ENCODE measurements at regions not wholly inside any gene's neighbourhood (a gene's known extent, or its start where the extent isn't known, plus 50 kb on each side); places are given as distances from the start of the nearest gene placed in this dataset.

GRCh38 chr4:13036841-13037240 is 447.3 kb downstream of the RAB28 start:
- Histone ChIP-seq H3K4me1 (ENCODE audit: control extremely low read depth in 1 of 4, control insufficient read depth in 4 of 4, insufficient read depth in 4 of 4, low read length in 3 of 4) (no peaks in the 10 kb centered on the region), H3K27me3 (replicated peaks in 2 of 5; ENCODE audit: control insufficient read depth in 4 of 5, insufficient read depth in 5 of 5, low read length in 4 of 5) (no peaks in the 10 kb centered on the region), H3K36me3 (ENCODE audit: control insufficient read depth in 4 of 4, insufficient read depth in 4 of 4, low read length in 3 of 4) (no peaks in the 10 kb centered on the region), H3K9me3 (ENCODE audit: control extremely low read depth in 1 of 5, control insufficient read depth in 4 of 5, insufficient read depth in 2 of 5, low read depth in 1 of 5, low read length in 4 of 5) (peaks cover 0 to 3% (median 0%) of the 10 kb centered on the region in 5 experiments), H3K4me3 (ENCODE audit: control insufficient read depth in 1 of 7, extremely low read depth in 1 of 7, insufficient read depth in 4 of 7, low read depth in 2 of 7, low read length in 6 of 7) (no peak overlapping the region), H3K27ac (ENCODE audit: insufficient read depth in 1 of 2, low read depth in 1 of 2, low read length in 2 of 2, poor library complexity in 1 of 2, severe bottlenecking in 2 of 2) (no peak overlapping the region)
- POLR2A ChIA-PET, result no interaction called here
- WGBS (ENCODE audit: insufficient coverage), result 93% methylated on average over 2 of the region's 3 CpGs
- no peak for DNase-seq
- CTCF ChIA-PET, result no interaction called here

DNA sequence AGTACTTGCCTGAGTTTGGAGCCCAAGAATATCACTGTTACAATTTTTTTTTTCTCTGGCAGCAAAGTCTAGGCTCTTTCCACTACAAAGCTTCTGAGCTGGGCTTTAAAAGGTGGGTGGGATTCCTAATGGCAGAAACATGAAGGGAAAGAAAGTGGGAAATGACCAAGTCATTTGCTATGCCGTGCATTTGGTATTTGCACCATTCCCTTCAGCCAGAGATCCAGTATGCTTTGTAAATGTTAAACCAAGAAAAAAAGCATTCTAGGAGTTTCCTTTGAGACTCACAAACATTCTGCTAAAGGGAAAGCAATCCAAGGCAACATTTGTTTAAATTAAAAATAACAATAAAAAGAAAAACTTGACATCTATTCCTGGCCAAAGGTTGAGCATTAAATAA is 451.2 kb downstream of the RAB28 start:
- Histone ChIP-seq H3K9me3 (ENCODE audit: control extremely low read depth in 1 of 5, control insufficient read depth in 4 of 5, insufficient read depth in 2 of 5, low read depth in 1 of 5, low read length in 4 of 5) (peaks cover 0 to 3% (median 0%) of the 10 kb centered on the region in 5 experiments), H3K27me3 (replicated peaks in 2 of 5; ENCODE audit: control insufficient read depth in 4 of 5, insufficient read depth in 5 of 5, low read length in 4 of 5) (no peaks in the 10 kb centered on the region), H3K36me3 (ENCODE audit: control insufficient read depth in 4 of 4, insufficient read depth in 4 of 4, low read length in 3 of 4) (no peaks in the 10 kb centered on the region), H3K4me1 (ENCODE audit: control extremely low read depth in 1 of 4, control insufficient read depth in 4 of 4, insufficient read depth in 4 of 4, low read length in 3 of 4) (no peaks in the 10 kb centered on the region), H3K27ac (ENCODE audit: insufficient read depth in 1 of 2, low read depth in 1 of 2, low read length in 2 of 2, poor library complexity in 1 of 2, severe bottlenecking in 2 of 2) (no peak overlapping the region), H3K4me3 (ENCODE audit: control insufficient read depth in 1 of 7, extremely low read depth in 1 of 7, insufficient read depth in 4 of 7, low read depth in 2 of 7, low read length in 6 of 7) (no peak overlapping the region)
- ChIA-PET CTCF (no interaction called here), POLR2A (no interaction called here)
- WGBS (ENCODE audit: insufficient coverage), result 83% methylated on average over 1 of the region's 1 CpG
- no peak for DNase-seq

DNA sequence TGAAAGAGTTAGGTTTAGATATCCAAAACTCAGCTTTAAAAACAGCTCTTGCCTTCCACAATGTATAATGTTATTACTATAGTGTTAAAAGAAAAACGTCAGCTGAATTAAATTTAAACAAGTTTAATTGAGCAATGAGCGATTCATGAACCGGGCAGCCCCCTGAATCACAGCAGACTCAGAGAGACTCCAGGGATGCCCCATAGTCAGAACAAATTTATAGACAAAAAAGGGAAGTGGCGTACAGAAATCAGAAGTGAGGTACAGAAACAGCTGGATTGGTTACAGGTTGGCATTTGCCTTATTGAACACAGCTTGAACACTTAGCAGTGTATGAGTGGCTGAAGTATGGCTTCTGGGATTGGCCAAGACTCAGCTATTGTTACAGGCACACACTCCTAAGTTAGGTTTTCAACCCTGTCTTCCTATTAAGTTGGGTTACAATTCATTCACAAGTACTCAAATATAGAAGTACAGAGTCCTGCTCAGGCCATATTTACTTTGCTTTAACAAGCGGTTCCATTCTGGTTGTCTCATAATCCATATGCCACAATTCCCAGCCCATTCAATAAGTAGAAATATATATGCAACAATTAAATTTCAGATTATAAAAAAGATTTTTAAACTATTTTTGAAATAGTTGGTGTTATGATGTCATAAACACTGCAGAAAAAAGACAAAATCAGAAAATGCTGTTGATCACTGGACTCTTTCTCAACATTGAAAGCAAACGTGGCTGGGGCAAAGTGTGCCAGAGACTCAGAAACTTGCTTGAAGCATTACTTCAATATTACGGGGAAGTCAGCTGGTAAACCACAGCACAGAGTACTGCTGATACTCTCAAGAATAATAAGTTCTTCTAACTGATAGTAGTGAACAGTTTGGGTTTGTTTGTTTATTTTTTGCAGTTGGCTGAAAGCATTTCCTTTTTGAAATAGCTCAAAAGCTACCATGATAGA is 459.7 kb downstream of the RAB28 start:
- Histone ChIP-seq H3K27ac (ENCODE audit: insufficient read depth in 1 of 2, low read depth in 1 of 2, low read length in 2 of 2, poor library complexity in 1 of 2, severe bottlenecking in 2 of 2) (no peak overlapping the region), H3K4me1 (ENCODE audit: control extremely low read depth in 1 of 4, control insufficient read depth in 4 of 4, insufficient read depth in 4 of 4, low read length in 3 of 4) (no peaks in the 10 kb centered on the region), H3K9me3 (ENCODE audit: control extremely low read depth in 1 of 5, control insufficient read depth in 4 of 5, insufficient read depth in 2 of 5, low read depth in 1 of 5, low read length in 4 of 5) (peaks cover 0 to 1% (median 0%) of the 10 kb centered on the region in 5 experiments), H3K36me3 (ENCODE audit: control insufficient read depth in 4 of 4, insufficient read depth in 4 of 4, low read length in 3 of 4) (no peaks in the 10 kb centered on the region), H3K4me3 (ENCODE audit: control insufficient read depth in 1 of 7, extremely low read depth in 1 of 7, insufficient read depth in 4 of 7, low read depth in 2 of 7, low read length in 6 of 7) (no peak overlapping the region), H3K27me3 (replicated peaks in 2 of 5; ENCODE audit: control insufficient read depth in 4 of 5, insufficient read depth in 5 of 5, low read length in 4 of 5) (no peaks in the 10 kb centered on the region)
- CTCF ChIA-PET, result no interaction called here
- DNase-seq, result no peak
- POLR2A ChIA-PET, result no interaction called here
- 81% methylated on average over 5 of the region's 7 CpGs for WGBS (ENCODE audit: insufficient coverage)

GRCh38 chr4:13007802-13008470 is 476.2 kb downstream of the RAB28 start:
- POLR2A ChIA-PET, result no interaction called here

GRCh38 chr4:12993923-12994322 is 490.2 kb downstream of the RAB28 start:
- H3K4me1 ChIP-seq (ENCODE audit: control extremely low read depth in 1 of 4, control insufficient read depth in 4 of 4, insufficient read depth in 4 of 4, low read length in 3 of 4), result no peaks in the 10 kb centered on the region
- ChIA-PET POLR2A (no interaction called here), CTCF (no interaction called here)
- peaks cover 0 to 6% (median 0%) of the 10 kb centered on the region in 5 experiments for H3K9me3 ChIP-seq (ENCODE audit: control extremely low read depth in 1 of 5, control insufficient read depth in 4 of 5, insufficient read depth in 2 of 5, low read depth in 1 of 5, low read length in 4 of 5)
- H3K36me3 ChIP-seq (ENCODE audit: control insufficient read depth in 4 of 4, insufficient read depth in 4 of 4, low read length in 3 of 4), result no peaks in the 10 kb centered on the region
- 100% methylated on average over 3 of the region's 3 CpGs for WGBS (ENCODE audit: insufficient coverage)
- H3K4me3 ChIP-seq (ENCODE audit: control insufficient read depth in 1 of 7, extremely low read depth in 1 of 7, insufficient read depth in 4 of 7, low read depth in 2 of 7, low read length in 6 of 7), result no peak overlapping the region
- no peaks in the 10 kb centered on the region for H3K27me3 ChIP-seq (replicated peaks in 2 of 5; ENCODE audit: control insufficient read depth in 4 of 5, insufficient read depth in 5 of 5, low read length in 4 of 5)
- H3K27ac ChIP-seq (ENCODE audit: insufficient read depth in 1 of 2, low read depth in 1 of 2, low read length in 2 of 2, poor library complexity in 1 of 2, severe bottlenecking in 2 of 2), result no peak overlapping the region
- DNase-seq, result no peak

More at GRCh38 chr4:13007802-13008470, 476.2 kb downstream of the RAB28 start:
- no peak overlapping the region for H3K27ac ChIP-seq (ENCODE audit: insufficient read depth in 1 of 2, low read depth in 1 of 2, low read length in 2 of 2, poor library complexity in 1 of 2, severe bottlenecking in 2 of 2)
- H3K27me3 ChIP-seq (replicated peaks in 2 of 5; ENCODE audit: control insufficient read depth in 4 of 5, insufficient read depth in 5 of 5, low read length in 4 of 5), result no peaks in the 10 kb centered on the region
- no peak for DNase-seq
- WGBS (ENCODE audit: insufficient coverage), result 95% methylated on average over 2 of the region's 5 CpGs
- no peaks in the 10 kb centered on the region for H3K36me3 ChIP-seq (ENCODE audit: control insufficient read depth in 4 of 4, insufficient read depth in 4 of 4, low read length in 3 of 4)
- no peaks in the 10 kb centered on the region for H3K9me3 ChIP-seq (ENCODE audit: control extremely low read depth in 1 of 5, control insufficient read depth in 4 of 5, insufficient read depth in 2 of 5, low read depth in 1 of 5, low read length in 4 of 5)
- no peaks in the 10 kb centered on the region for H3K4me1 ChIP-seq (ENCODE audit: control extremely low read depth in 1 of 4, control insufficient read depth in 4 of 4, insufficient read depth in 4 of 4, low read length in 3 of 4)
- CTCF ChIA-PET, result no interaction called here
- no peak overlapping the region for H3K4me3 ChIP-seq (ENCODE audit: control insufficient read depth in 1 of 7, extremely low read depth in 1 of 7, insufficient read depth in 4 of 7, low read depth in 2 of 7, low read length in 6 of 7)

DNA sequence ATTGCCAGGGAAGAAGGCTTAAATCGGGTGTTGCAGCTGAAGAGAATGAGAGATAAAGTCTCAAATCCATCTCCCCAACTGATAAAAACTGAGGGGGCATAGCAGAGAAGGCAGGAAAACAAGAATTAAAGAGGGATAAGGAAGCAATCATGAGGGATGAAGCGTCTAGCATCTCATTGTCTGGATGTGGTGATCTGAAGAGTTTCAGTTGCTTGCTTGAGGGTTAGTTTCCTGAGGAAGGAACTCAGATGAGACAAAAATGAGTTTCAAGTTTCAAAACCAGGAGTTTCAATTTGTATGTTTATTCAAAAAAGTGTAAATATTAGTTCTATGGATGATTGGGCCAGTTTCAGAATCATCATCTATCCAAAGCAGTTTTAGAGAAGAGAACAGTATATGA is 496.9 kb downstream of the RAB28 start:
- CTCF ChIA-PET, result no interaction called here
- DNase-seq, result no peak
- Histone ChIP-seq H3K4me1 (ENCODE audit: control extremely low read depth in 1 of 4, control insufficient read depth in 4 of 4, insufficient read depth in 4 of 4, low read length in 3 of 4) (no peaks in the 10 kb centered on the region), H3K27ac (ENCODE audit: insufficient read depth in 1 of 2, low read depth in 1 of 2, low read length in 2 of 2, poor library complexity in 1 of 2, severe bottlenecking in 2 of 2) (no peak overlapping the region), H3K9me3 (ENCODE audit: control extremely low read depth in 1 of 5, control insufficient read depth in 4 of 5, insufficient read depth in 2 of 5, low read depth in 1 of 5, low read length in 4 of 5) (no peaks in the 10 kb centered on the region), H3K27me3 (replicated peaks in 2 of 5; ENCODE audit: control insufficient read depth in 4 of 5, insufficient read depth in 5 of 5, low read length in 4 of 5) (no peaks in the 10 kb centered on the region), H3K36me3 (ENCODE audit: control insufficient read depth in 4 of 4, insufficient read depth in 4 of 4, low read length in 3 of 4) (no peaks in the 10 kb centered on the region), H3K4me3 (ENCODE audit: control insufficient read depth in 1 of 7, extremely low read depth in 1 of 7, insufficient read depth in 4 of 7, low read depth in 2 of 7, low read length in 6 of 7) (no peak overlapping the region)
- 91% methylated on average over 2 of the region's 2 CpGs for WGBS (ENCODE audit: insufficient coverage)
- POLR2A ChIA-PET, result no interaction called here

DNA sequence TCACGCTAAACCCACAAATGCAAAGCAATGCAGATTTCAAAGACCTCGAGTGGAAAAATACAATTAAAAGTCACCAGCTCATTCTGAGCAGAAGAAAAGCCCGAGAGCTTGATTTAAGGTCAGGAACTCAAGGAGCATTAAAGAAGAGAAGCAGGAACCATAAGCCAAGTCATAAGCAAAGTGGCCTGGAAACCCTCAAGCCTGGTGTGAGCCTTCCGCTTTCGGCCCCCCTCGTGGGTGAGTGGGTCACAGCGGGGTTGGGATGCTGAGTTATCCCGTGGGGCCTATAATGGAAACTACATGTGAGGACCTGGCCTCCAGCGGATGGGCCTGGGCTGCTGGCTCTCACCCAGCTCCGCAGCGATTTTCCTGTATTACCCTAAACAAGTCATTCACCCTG is 504.3 kb downstream of the RAB28 start:
- H3K4me1 ChIP-seq (ENCODE audit: control extremely low read depth in 1 of 4, control insufficient read depth in 4 of 4, insufficient read depth in 4 of 4, low read length in 3 of 4), result no peaks in the 10 kb centered on the region
- DNase-seq, result no peak
- H3K9me3 ChIP-seq (ENCODE audit: control extremely low read depth in 1 of 5, control insufficient read depth in 4 of 5, insufficient read depth in 2 of 5, low read depth in 1 of 5, low read length in 4 of 5), result no peaks in the 10 kb centered on the region
- H3K27me3 ChIP-seq (replicated peaks in 2 of 5; ENCODE audit: control insufficient read depth in 4 of 5, insufficient read depth in 5 of 5, low read length in 4 of 5), result no peaks in the 10 kb centered on the region
- no peak overlapping the region for H3K4me3 ChIP-seq (ENCODE audit: control insufficient read depth in 1 of 7, extremely low read depth in 1 of 7, insufficient read depth in 4 of 7, low read depth in 2 of 7, low read length in 6 of 7)
- CTCF ChIA-PET, result no interaction called here
- POLR2A ChIA-PET, result no interaction called here
- 95% methylated on average over 11 of the region's 11 CpGs for WGBS (ENCODE audit: insufficient coverage)
- no peak overlapping the region for H3K27ac ChIP-seq (ENCODE audit: insufficient read depth in 1 of 2, low read depth in 1 of 2, low read length in 2 of 2, poor library complexity in 1 of 2, severe bottlenecking in 2 of 2)
- H3K36me3 ChIP-seq (ENCODE audit: control insufficient read depth in 4 of 4, insufficient read depth in 4 of 4, low read length in 3 of 4), result no peaks in the 10 kb centered on the region
